ENCODE measurements at regions not wholly inside any gene's neighbourhood (a gene's known extent, or its start where the extent isn't known, plus 50 kb on each side); places are given as distances from the start of the nearest gene placed in this dataset.

GRCh38 chr16:11420895-11421294, 75.6 kb downstream of the RMI2 start:
- no peak for TF ChIP-seq EZH2 (IDR thresholded peaks at IDR 0.05; ENCODE audit: insufficient read depth, poor library complexity, severe bottlenecking)
- TF ChIP-seq EZH2phosphoT487 (IDR thresholded peaks at IDR 0.05; ENCODE audit: insufficient read depth, low read depth) = no peak
